Psoas muscle (tissue), 7 donors: ENCODE measurements at regions not wholly inside any gene's neighbourhood (a gene's known extent, or its start where the extent isn't known, plus 50 kb on each side); places are given as distances from the start of the nearest gene placed in this dataset.

ENCODE experiments used
- ATAC-seq, 4 donors: fragments of 200-7000 bp; cut with Tn5 transposase; one replicate each; pipeline ENCODE4 v1.9.1; 2020; ENCODE audit warnings: moderate library complexity in 3 of 4, mild to moderate bottlenecking in 2 of 4
- DNase-seq, 2 donors: peaks; one replicate each; pipeline ENCODE4 v3.0.0-alpha.2; 2020
- H3K27ac ChIP-seq: fragments of 200-600 bp; one replicate; pipeline ENCODE4 v1.8.0; 2022
- H3K27me3 ChIP-seq, 3 donors: fragments of 200-600 bp in 1 of 3; one replicate each; pipeline versions ENCODE4 v1.6.1 to v1.8.0; 2013 to 2022; ENCODE audit warnings: low read length in 2 of 3, mild to moderate bottlenecking in 2 of 3, moderate library complexity in 1 of 3; ENCODE audit not compliant: insufficient read depth in 3 of 3
- H3K36me3 ChIP-seq, 2 donors: fragments of 200-600 bp in 1 of 2; one replicate each; pipeline versions ENCODE4 v1.6.1 to v1.8.0; 2013 to 2022; ENCODE audit warnings: low read depth in 1 of 2, mild to moderate bottlenecking in 1 of 2, moderate library complexity in 1 of 2; ENCODE audit not compliant: insufficient read depth in 1 of 2
- H3K4me1 ChIP-seq: fragments of 200-600 bp; one replicate; pipeline ENCODE4 v1.8.0; 2022
- H3K4me3 ChIP-seq: fragments of 200-600 bp; one replicate; pipeline ENCODE4 v1.8.0; 2022; ENCODE audit warnings: mild to moderate bottlenecking
- H3K9me3 ChIP-seq: fragments of 200-600 bp; one replicate; pipeline ENCODE4 v1.8.0; 2022
- WGBS, 3 donors: extraction: QIAGEN DNeasy Blood & Tissue Kit; methylation state at CpG; one replicate each; pipeline versions ENCODE4 v1.1.6 to v1.1.7; 2013; 5-methylcytosine and 5-hydroxymethylcytosine counted together
- intact Hi-C, 2 donors: fragments of 100-400 bp; cut with DNase I; formaldehyde crosslinking; loops; one replicate each; pipeline versions ENCODE4 v1.11.0 to v1.14.2; 2022
- TF ChIP-seq, protein P1 (sequence below): fragments of 200-600 bp; IDR thresholded peaks from one replicate; pipeline ENCODE4 v1.8.0; 2022; ENCODE audit warnings: antibody characterized with exemption
- donor health status: healthy with polysubstance abuse.
- donor health status: DM: no; HTN: no; CAD: no; lungs with moderate emphysema.
- donor health status: Bipolar disorder and iron deficiency.
- donor health status: healthy.
- donor health status: DM: yes; HTN: yes; CAD: no.
- donor health status: DM: no; HTN: no; CAD: no.
- donor health status: DM: yes; HTN: yes; CAD: no.

- ATAC-seq = no peak
- Histone ChIP-seq H3K27ac (no peak overlapping the region), H3K4me1 (no peaks in the 10 kb centered on the region), H3K27me3 (no peaks in the 10 kb centered on the region), H3K4me3 (no peak overlapping the region), H3K9me3 (no peaks in the 10 kb centered on the region), H3K36me3 (no peaks in the 10 kb centered on the region)
- intact Hi-C loops = no loop called here
- DNase-seq = no peak
- TF ChIP-seq, protein P1, sequence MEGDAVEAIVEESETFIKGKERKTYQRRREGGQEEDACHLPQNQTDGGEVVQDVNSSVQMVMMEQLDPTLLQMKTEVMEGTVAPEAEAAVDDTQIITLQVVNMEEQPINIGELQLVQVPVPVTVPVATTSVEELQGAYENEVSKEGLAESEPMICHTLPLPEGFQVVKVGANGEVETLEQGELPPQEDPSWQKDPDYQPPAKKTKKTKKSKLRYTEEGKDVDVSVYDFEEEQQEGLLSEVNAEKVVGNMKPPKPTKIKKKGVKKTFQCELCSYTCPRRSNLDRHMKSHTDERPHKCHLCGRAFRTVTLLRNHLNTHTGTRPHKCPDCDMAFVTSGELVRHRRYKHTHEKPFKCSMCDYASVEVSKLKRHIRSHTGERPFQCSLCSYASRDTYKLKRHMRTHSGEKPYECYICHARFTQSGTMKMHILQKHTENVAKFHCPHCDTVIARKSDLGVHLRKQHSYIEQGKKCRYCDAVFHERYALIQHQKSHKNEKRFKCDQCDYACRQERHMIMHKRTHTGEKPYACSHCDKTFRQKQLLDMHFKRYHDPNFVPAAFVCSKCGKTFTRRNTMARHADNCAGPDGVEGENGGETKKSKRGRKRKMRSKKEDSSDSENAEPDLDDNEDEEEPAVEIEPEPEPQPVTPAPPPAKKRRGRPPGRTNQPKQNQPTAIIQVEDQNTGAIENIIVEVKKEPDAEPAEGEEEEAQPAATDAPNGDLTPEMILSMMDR = no peak
- WGBS, 3 donors = 79 to 91% (median 81%) methylated on average over 2 of the region's 2 CpGs
Measured at GRCh38 chr12:29944269-29945000, 160.7 kb upstream of the TMTC1 start.

DNA sequence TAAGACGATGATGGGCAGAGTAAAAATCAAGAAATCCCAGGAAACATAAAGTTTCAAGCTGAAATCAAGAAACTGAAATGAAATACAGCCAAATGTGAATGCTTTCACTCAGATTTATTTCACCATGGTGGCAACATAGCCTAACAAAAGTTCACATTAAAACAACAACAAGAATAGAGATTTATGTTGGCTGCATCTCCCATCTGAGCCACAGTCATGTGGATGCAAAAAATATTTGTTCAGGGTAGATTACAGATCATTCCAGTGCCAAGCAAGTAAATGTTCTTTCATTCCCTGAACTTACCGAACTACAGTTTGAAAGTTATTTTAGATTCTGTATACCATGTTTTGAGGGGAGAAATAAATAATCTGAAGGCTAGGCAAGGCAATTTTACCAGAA, 159.9 kb upstream of the TMTC1 start:
- 48 to 67% (median 52%) methylated on average over 2 of the region's 2 CpGs for WGBS, 3 donors
- TF ChIP-seq, protein P1 = no peak
- H3K36me3 ChIP-seq = no peaks in the 10 kb centered on the region
- H3K9me3 ChIP-seq = no peaks in the 10 kb centered on the region
- H3K27me3 ChIP-seq = no peaks in the 10 kb centered on the region
- H3K4me3 ChIP-seq = no peak overlapping the region
- DNase-seq = no peak
- no peak overlapping the region for H3K27ac ChIP-seq
- intact Hi-C loops = no loop called here
- no peaks in the 10 kb centered on the region for H3K4me1 ChIP-seq
- no peak for ATAC-seq

- no peak overlapping the region for H3K4me3 ChIP-seq
- H3K27me3 ChIP-seq = no peaks in the 10 kb centered on the region
- TF ChIP-seq, protein P1 = no peak
- H3K27ac ChIP-seq = no peak overlapping the region
- H3K36me3 ChIP-seq = no peaks in the 10 kb centered on the region
- ATAC-seq = no peak
- intact Hi-C loops = no loop called here
- no peaks in the 10 kb centered on the region for H3K4me1 ChIP-seq
- H3K9me3 ChIP-seq = no peaks in the 10 kb centered on the region
- DNase-seq = no peak
Measured at GRCh38 chr12:29940811-29941210, 157.1 kb upstream of the TMTC1 start.

DNA sequence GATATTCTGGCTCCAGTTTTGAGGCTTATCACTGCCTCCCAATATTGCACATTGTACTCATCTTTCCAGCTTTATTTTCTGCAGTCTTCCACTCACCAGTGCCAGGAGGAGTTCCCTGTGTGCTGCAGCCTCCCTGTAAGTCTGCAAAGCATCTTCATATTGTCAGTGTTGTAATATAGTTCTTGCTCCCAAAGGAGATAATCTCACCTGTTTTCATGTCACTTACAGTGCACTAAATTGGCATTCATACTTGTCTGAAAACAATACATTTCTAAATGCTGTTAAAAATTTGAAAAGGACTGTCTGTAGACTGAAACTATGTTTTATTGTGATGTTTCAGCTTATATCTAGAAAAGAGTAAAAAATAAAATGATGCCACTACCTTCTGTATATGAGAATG, 146.8 kb upstream of the TMTC1 start:
- DNase-seq (no peak), ATAC-seq (no peak)
- H3K9me3 ChIP-seq = no peaks in the 10 kb centered on the region
- H3K27ac ChIP-seq = no peak overlapping the region
- intact Hi-C loops = no loop called here
- no peaks in the 10 kb centered on the region for H3K36me3 ChIP-seq
- no peak overlapping the region for H3K4me3 ChIP-seq
- no peaks in the 10 kb centered on the region for H3K4me1 ChIP-seq
- TF ChIP-seq, protein P1 = no peak
- H3K27me3 ChIP-seq = no peaks in the 10 kb centered on the region

- no peak overlapping the region for H3K27ac ChIP-seq
- TF ChIP-seq, protein P1 = no peak
- H3K9me3 ChIP-seq = no peaks in the 10 kb centered on the region
- no peaks in the 10 kb centered on the region for H3K4me1 ChIP-seq
- no peak for ATAC-seq
- H3K36me3 ChIP-seq = no peaks in the 10 kb centered on the region
- 56 to 73% (median 57%) methylated on average over 2 of the region's 2 CpGs for WGBS, 3 donors
- intact Hi-C loops = no loop called here
- no peak overlapping the region for H3K4me3 ChIP-seq
- H3K27me3 ChIP-seq = no peaks in the 10 kb centered on the region
- no peak for DNase-seq
Measured at GRCh38 chr12:29929295-29929694, 145.6 kb upstream of the TMTC1 start.
